Adrenal gland (tissue), 9 donors: ENCODE measurements at regions not wholly inside any gene's neighbourhood (a gene's known extent, or its start where the extent isn't known, plus 50 kb on each side); places are given as distances from the start of the nearest gene placed in this dataset.
A peak's percentile ranks its signal among the peaks of the same experiment; 100 is the strongest.
"Not testable (repeated sequence)": the region's sequence is repeated elsewhere in the genome, so short reads cannot be mapped to it uniquely, and the experiment has no call there.

Experiments used
- DNase-seq, 7 donors: peaks; one replicate each; pipeline ENCODE4 v3.0.0-alpha.2; 2019 to 2020
- H3K27ac ChIP-seq, 5 donors: fragments of 200-600 bp; sonication (generic) in 4 of 5; 1 replicate in 3 of 5; 2 replicates in 2 of 5; pipeline versions ENCODE4 v1.5.1 to v1.8.0; 2016 to 2020; ENCODE audit warnings: mild to moderate bottlenecking in 1 of 5
- H3K27me3 ChIP-seq: fragments of 200-600 bp; 2 replicates; pipeline ENCODE4 v1.8.0; 2021
- H3K36me3 ChIP-seq, 2 donors: fragments of 200-600 bp; replicated peaks in 1 of 2; 1 replicate in 1 of 2; 2 replicates in 1 of 2; pipeline versions ENCODE4 v1.5.1 to v1.8.0; 2018 to 2022
- H3K4me1 ChIP-seq, 2 donors: fragments of 200-600 bp; replicated peaks in 1 of 2; 1 replicate in 1 of 2; 2 replicates in 1 of 2; pipeline versions ENCODE4 v1.5.1 to v1.8.0; 2018 to 2021
- H3K4me3 ChIP-seq, 4 donors: fragments of 200-600 bp; sonication (generic) in 3 of 4; one replicate each; pipeline ENCODE4 v1.5.1; 2016 to 2018
- H3K9me3 ChIP-seq, 3 donors: fragments of 200-600 bp; sonication (generic) in 1 of 3; replicated peaks in 1 of 3; 1 replicate in 2 of 3; 2 replicates in 1 of 3; pipeline versions ENCODE4 v1.5.1 to v1.8.0; 2016 to 2021
- CTCF ChIP-seq, 6 experiments: fragments of 450-650 bp in 4 of 6; fragments of 200-600 bp in 2 of 6; sonication (generic) in 1 of 6; IDR thresholded peaks; 1 replicate in 5 of 6; 2 replicates in 1 of 6; pipeline versions ENCODE4 v1.5.1 to v1.8.0; 2016 to 2021; ENCODE audit warnings: antibody characterized with exemption in 6 of 6, mild to moderate bottlenecking in 2 of 6, moderate library complexity in 1 of 6
- POLR2A ChIP-seq, 2 donors: fragments of 450-650 bp; IDR thresholded peaks; one replicate each; pipeline ENCODE4 v1.6.1; 2017; ENCODE audit warnings: antibody characterized with exemption in 2 of 2, mild to moderate bottlenecking in 2 of 2, moderate library complexity in 1 of 2
- WGBS, 4 donors: extraction: QIAGEN DNeasy Blood & Tissue Kit in 2 of 4; methylation state at CpG; one replicate each; pipeline versions ENCODE4 v1.1.5 to v1.1.7; 2013 to 2017; 5-methylcytosine and 5-hydroxymethylcytosine counted together
- intact Hi-C, 2 donors: fragments of 100-400 bp; cut with DNase I; formaldehyde crosslinking; loops; one replicate each; pipeline versions ENCODE4 v1.14.1 to v1.15.0; 2022 to 2023
- donor health status: healthy with polysubstance abuse.
- donor health status: Bipolar disorder and iron deficiency.
- donor health status: DM: yes; HTN: yes; CAD: no.
- donor health status: DM: no; HTN: no; CAD: no.
- donor health status: DM: no; HTN: no; CAD: no.

- Histone ChIP-seq H3K36me3 (no peaks in the 10 kb centered on the region), H3K4me3 (no peak overlapping the region), H3K27me3 (no peaks in the 10 kb centered on the region), H3K9me3 (no peaks in the 10 kb centered on the region), H3K27ac (no peak overlapping the region), H3K4me1 (no peaks in the 10 kb centered on the region)
- TF ChIP-seq CTCF (IDR thresholded peaks at IDR 0.05) (no peak), POLR2A (IDR thresholded peaks at IDR 0.05) (no peak)
- peak; percentile 36 to 57 (median 44) for DNase-seq
- WGBS, 4 donors = 3 to 5% methylated on average over 42 of the region's 42 CpGs; no CpG with 5 or more reads in 2 of the 4 donors
- intact Hi-C loops = no loop called here
Observed at GRCh38 chr1:242890192-242890741, 364.8 kb downstream of the CEP170 start.

GRCh38 chr1:242886137-242886536 lies 361.6 kb upstream of the PLD5 start:
- intact Hi-C loops = no loop called here
- no peak for TF ChIP-seq POLR2A (IDR thresholded peaks at IDR 0.05)
- no peak for TF ChIP-seq CTCF (IDR thresholded peaks at IDR 0.05)
- WGBS, 4 donors = 14 to 39% (median 31%) methylated on average over 1 to 2 of the region's 2 CpGs
- no peak for DNase-seq
- H3K36me3 ChIP-seq = no peaks in the 10 kb centered on the region
- no peak overlapping the region for H3K4me3 ChIP-seq
- H3K27me3 ChIP-seq = no peaks in the 10 kb centered on the region
- no peaks in the 10 kb centered on the region for H3K9me3 ChIP-seq
- H3K27ac ChIP-seq = no peak overlapping the region
- H3K4me1 ChIP-seq = no peaks in the 10 kb centered on the region

GRCh38 chr1:242880022-242880421 lies 355.5 kb upstream of the PLD5 start:
- DNase-seq, H3K36me3 ChIP-seq, H3K9me3 ChIP-seq, H3K4me3 ChIP-seq, intact Hi-C loops, H3K4me1 ChIP-seq, H3K27ac ChIP-seq, H3K27me3 ChIP-seq: not testable (repeated sequence)
- WGBS, 4 donors = 74 to 93% (median 83%) methylated on average over 5 of the region's 5 CpGs

- H3K36me3 ChIP-seq = no peaks in the 10 kb centered on the region
- no peak for DNase-seq
- no peak overlapping the region for H3K4me3 ChIP-seq
- H3K9me3 ChIP-seq = no peaks in the 10 kb centered on the region
- H3K27ac ChIP-seq = no peak overlapping the region
- TF ChIP-seq POLR2A (IDR thresholded peaks at IDR 0.05) = no peak
- TF ChIP-seq CTCF (IDR thresholded peaks at IDR 0.05) = no peak
- H3K4me1 ChIP-seq = no peaks in the 10 kb centered on the region
- intact Hi-C loops = no loop called here
- no peaks in the 10 kb centered on the region for H3K27me3 ChIP-seq
Observed at GRCh38 chr1:242877743-242878142, 353.2 kb upstream of the PLD5 start.

GRCh38 chr1:242877229-242877628 lies 352.7 kb upstream of the PLD5 start:
- WGBS, 4 donors = 20 to 38% (median 28%) methylated on average over 2 of the region's 2 CpGs
- no peak overlapping the region for H3K4me3 ChIP-seq
- no peaks in the 10 kb centered on the region for H3K27me3 ChIP-seq
- H3K9me3 ChIP-seq = no peaks in the 10 kb centered on the region
- H3K4me1 ChIP-seq = no peaks in the 10 kb centered on the region
- no peak for DNase-seq
- no peaks in the 10 kb centered on the region for H3K36me3 ChIP-seq
- intact Hi-C loops = no loop called here
- H3K27ac ChIP-seq = no peak overlapping the region
- TF ChIP-seq CTCF (IDR thresholded peaks at IDR 0.05) (no peak), POLR2A (IDR thresholded peaks at IDR 0.05) (no peak)
